ENCODE measurements at regions not wholly inside any gene's neighbourhood (a gene's known extent, or its start where the extent isn't known, plus 50 kb on each side); places are given as distances from the start of the nearest gene placed in this dataset.
"Not testable (repeated sequence)": the region's sequence is repeated elsewhere in the genome, so short reads cannot be mapped to it uniquely, and the experiment has no call there.

- TF ChIP-seq CTCF (IDR thresholded peaks at IDR 0.05): no peak
- H3K27ac Mint-ChIP-seq: peak overlapping the region; percentile 61
- H3K27me3 Mint-ChIP-seq (ENCODE audit: insufficient read depth): no peaks in the 10 kb centered on the region; the same call in 1 of the 2 replicates
- DNase-seq: peak; percentile 15
- peaks cover 30% of the 10 kb centered on the region for H3K9me3 Mint-ChIP-seq
- H3K4me1 Mint-ChIP-seq (ENCODE audit: low read depth): peaks cover 28% of the 10 kb centered on the region
- peaks cover 46% of the 10 kb centered on the region for H3K36me3 Mint-ChIP-seq (ENCODE audit: low read depth)
- H3K4me3 Mint-ChIP-seq: no peak overlapping the region; the same call in 1 of the 2 replicates
Observed at GRCh38 chr6:144675231-144675861, 390.2 kb downstream of the UTRN start.

GRCh38 chr6:144676310-144676709 lies 391.2 kb downstream of the UTRN start:
- Mint-ChIP-seq H3K36me3 (ENCODE audit: low read depth) (peaks cover 43% of the 10 kb centered on the region), H3K9me3 (peaks cover 20% of the 10 kb centered on the region), H3K4me1 (ENCODE audit: low read depth) (peaks cover 36% of the 10 kb centered on the region)
- not testable (repeated sequence) for DNase-seq; H3K27me3 Mint-ChIP-seq (ENCODE audit: insufficient read depth); H3K4me3 Mint-ChIP-seq; H3K27ac Mint-ChIP-seq

- not testable (repeated sequence) for H3K27ac Mint-ChIP-seq; H3K27me3 Mint-ChIP-seq (ENCODE audit: insufficient read depth); DNase-seq; H3K4me3 Mint-ChIP-seq
- peaks cover 42% of the 10 kb centered on the region for H3K4me1 Mint-ChIP-seq (ENCODE audit: low read depth)
- peaks cover 18% of the 10 kb centered on the region for H3K9me3 Mint-ChIP-seq
- peaks cover 38% of the 10 kb centered on the region for H3K36me3 Mint-ChIP-seq (ENCODE audit: low read depth)
Observed at GRCh38 chr6:144677263-144677662, 392.1 kb downstream of the UTRN start.

GRCh38 chr6:144678844-144679243 lies 393.7 kb downstream of the UTRN start:
- H3K4me1 Mint-ChIP-seq (ENCODE audit: low read depth): peaks cover 46% of the 10 kb centered on the region
- H3K36me3 Mint-ChIP-seq (ENCODE audit: low read depth): peaks cover 30% of the 10 kb centered on the region
- peaks cover 3% of the 10 kb centered on the region for H3K9me3 Mint-ChIP-seq
- H3K4me3 Mint-ChIP-seq: no peak overlapping the region
- DNase-seq: no peak
- H3K27ac Mint-ChIP-seq: peak overlapping the region; percentile 17
- no peaks in the 10 kb centered on the region for H3K27me3 Mint-ChIP-seq (ENCODE audit: insufficient read depth)
- TF ChIP-seq CTCF (IDR thresholded peaks at IDR 0.05): no peak

- no peak overlapping the region for H3K4me3 Mint-ChIP-seq
- no peak for TF ChIP-seq CTCF (IDR thresholded peaks at IDR 0.05)
- DNase-seq: no peak
- H3K27me3 Mint-ChIP-seq (ENCODE audit: insufficient read depth): no peaks in the 10 kb centered on the region
- peaks cover 33% of the 10 kb centered on the region for H3K36me3 Mint-ChIP-seq (ENCODE audit: low read depth)
- H3K4me1 Mint-ChIP-seq (ENCODE audit: low read depth): peaks cover 41% of the 10 kb centered on the region
- H3K9me3 Mint-ChIP-seq: no peaks in the 10 kb centered on the region
- no peak overlapping the region for H3K27ac Mint-ChIP-seq
Observed at GRCh38 chr6:144681334-144681733, 396.2 kb downstream of the UTRN start.

GRCh38 chr6:144683216-144684070 lies 398.3 kb downstream of the UTRN start:
- peaks cover 46% of the 10 kb centered on the region for H3K36me3 Mint-ChIP-seq (ENCODE audit: low read depth)
- H3K27me3 Mint-ChIP-seq (ENCODE audit: insufficient read depth): no peaks in the 10 kb centered on the region
- no peak overlapping the region for H3K27ac Mint-ChIP-seq
- TF ChIP-seq CTCF (IDR thresholded peaks at IDR 0.05): no peak
- DNase-seq: peak; percentile 17
- no peak overlapping the region for H3K4me3 Mint-ChIP-seq
- peaks cover 45% of the 10 kb centered on the region for H3K4me1 Mint-ChIP-seq (ENCODE audit: low read depth)
- H3K9me3 Mint-ChIP-seq: peaks cover 8% of the 10 kb centered on the region; the same call in 1 of the 2 replicates

Measured in HFFc6 (cell line).